K562 (cell line): ENCODE measurements at regions not wholly inside any gene's neighbourhood (a gene's known extent, or its start where the extent isn't known, plus 50 kb on each side); places are given as distances from the start of the nearest gene placed in this dataset.

Experiments used
- ATAC-seq: fragments of 200-7000 bp; cut with Tn5 transposase; 3 replicates; pipeline ENCODE4 v1.9.1; 2020; ENCODE audit warnings: moderate library complexity
- BruUV-seq: library from RNA; stranded (reverse); fragments of 400-500 nt; replicated peaks from 2 replicates; lab custom pipeline; 2021; lab: Mats Ljungman, UMichigan
- CTCF ChIA-PET: fragments of 300-600 bp; formaldehyde crosslinking; extraction: SDS; loops from one replicate; lab custom pipeline; 2021; ENCODE audit warnings: low intra/inter-chr PET ratio; lab: Yijun Ruan, JAX
- POLR2A ChIA-PET: fragments of 300-600, 350-650 bp; sonication (Branson Sonifier 250); formaldehyde crosslinking; extraction: SDS; loops from one replicate; lab custom pipeline; 2021; ENCODE audit warnings: antibody characterized with exemption, inconsistent platforms; lab: Yijun Ruan, JAX
- DNase-seq, 4 experiments: peaks; one replicate each; pipeline versions ENCODE4 v3.0.0 to v3.0.0-alpha.2; 2011 to 2018; ENCODE audit warnings: low spot score in 3 of 4, mixed read lengths in 3 of 4; ENCODE audit errors: extremely low read depth in 1 of 4
- FAIRE-seq: peaks from 2 replicates; lab custom pipeline; 2011; peaks lifted over from hg19 to GRCh38; lab: Jason Lieb, UNC
- H2AFZ ChIP-seq: 2 replicates; pipeline ENCODE4 v1.6.0; 2011; ENCODE audit warnings: low read depth, low read length, control low read depth, inconsistent platforms
- H3K27ac ChIP-seq: fragments of 200-600 bp; 3 replicates; pipeline ENCODE4 v1.8.0; 2011; ENCODE audit warnings: low read depth, mild to moderate bottlenecking, control low read depth, inconsistent platforms, low read length, moderate library complexity, mixed read lengths; ENCODE audit errors: extremely low read depth
- H3K27me3 ChIP-seq, 2 experiments: fragments of 300-600 bp in 1 of 2; 2 replicates in 1 of 2; 3 replicates in 1 of 2; pipeline versions ENCODE4 v1.6.0 to v1.8.0; 2011; ENCODE audit warnings: inconsistent platforms in 2 of 2, low read length in 2 of 2, mild to moderate bottlenecking in 1 of 2, mixed read lengths in 1 of 2, moderate library complexity in 1 of 2; ENCODE audit not compliant: control insufficient read depth in 2 of 2, insufficient read depth in 2 of 2
- H3K36me3 ChIP-seq: fragments of 300-600 bp; 3 replicates; pipeline ENCODE4 v1.8.0; 2011; ENCODE audit warnings: mild to moderate bottlenecking, low read length, inconsistent platforms; ENCODE audit not compliant: control insufficient read depth, insufficient read depth
- H3K4me1 ChIP-seq, 2 experiments: fragments of 200-600 bp in 1 of 2; replicated peaks in 1 of 2; 2 replicates in 1 of 2; 3 replicates in 1 of 2; pipeline versions ENCODE4 v1.5.1 to v1.8.0; 2011; ENCODE audit warnings: inconsistent platforms in 2 of 2, low read length in 2 of 2, mild to moderate bottlenecking in 1 of 2, mixed read lengths in 1 of 2, moderate library complexity in 1 of 2; ENCODE audit not compliant: control insufficient read depth in 2 of 2, insufficient read depth in 2 of 2
- H3K4me2 ChIP-seq: 2 replicates; pipeline ENCODE4 v1.6.1; 2011; ENCODE audit warnings: low read length, control low read depth, inconsistent platforms, mixed read lengths; ENCODE audit not compliant: insufficient read depth
- H3K4me3 ChIP-seq: fragments of 200-600 bp; sonication (generic), shearing (Covaris generic); 2 replicates; pipeline ENCODE4 v1.5.1; 2016; ENCODE audit warnings: control low read depth, inconsistent platforms
- H3K79me2 ChIP-seq: fragments of 200-600 bp; 3 replicates; pipeline ENCODE4 v1.8.0; 2011; ENCODE audit warnings: low read length, inconsistent platforms; ENCODE audit not compliant: control insufficient read depth, insufficient read depth
- H3K9ac ChIP-seq, 2 experiments: 2 replicates each; pipeline versions ENCODE4 v1.6.0 to v1.6.1; 2011; ENCODE audit warnings: low read depth in 2 of 2, low read length in 2 of 2, control low read depth in 1 of 2, inconsistent platforms in 1 of 2, mild to moderate bottlenecking in 1 of 2, mixed read lengths in 1 of 2; ENCODE audit not compliant: insufficient read depth in 1 of 2
- H3K9me1 ChIP-seq: one replicate; pipeline ENCODE4 v1.6.0; 2011; ENCODE audit warnings: inconsistent platforms, mild to moderate bottlenecking, low read length, moderate library complexity; ENCODE audit not compliant: control insufficient read depth, insufficient read depth
- H3K9me3 ChIP-seq: replicated peaks from 2 replicates; pipeline ENCODE4 v1.5.1; 2011; ENCODE audit warnings: low read depth, low read length, inconsistent platforms; ENCODE audit not compliant: control insufficient read depth, insufficient read depth
- H4K20me1 ChIP-seq: replicated peaks from 2 replicates; pipeline ENCODE4 v1.6.1; 2011; ENCODE audit warnings: low read length, inconsistent platforms, mixed read lengths; ENCODE audit not compliant: control insufficient read depth, insufficient read depth
- JUND ChIP-seq, 2 experiments: IDR thresholded peaks; 2 replicates in 1 of 2; 3 replicates in 1 of 2; pipeline ENCODE4 v1.6.1; 2011; ENCODE audit warnings: borderline replicate concordance in 2 of 2, low read depth in 2 of 2, low read length in 2 of 2, improper control_type of control experiment in 1 of 2, missing biosample characterization in 1 of 2, missing genetic modification characterization in 1 of 2, missing genetic modification reagents in 1 of 2
- WGBS: fragments of 100-300 bp; shearing (Covaris generic); methylation state at CpG from one replicate; pipeline ENCODE4 v1.1.6; 2016; ENCODE audit warnings: low coverage, mixed read lengths; ENCODE audit not compliant: insufficient coverage; ENCODE audit errors: missing lambda C conversion rate; 5-methylcytosine and 5-hydroxymethylcytosine counted together
- in situ Hi-C: fragments of 300-500 bp; cut with MboI; formaldehyde crosslinking; loops from 4 replicates; pipeline ENCODE4 v1.15.0; 2018; ENCODE audit warnings: inconsistent platforms, mixed read lengths
- intact Hi-C: fragments of 100-400 bp; cut with micrococcal nuclease; formaldehyde crosslinking; loops from 2 replicates; pipeline ENCODE4 v1.14.2; 2022
- TF ChIP-seq, protein P1 (sequence below): IDR thresholded peaks from 2 replicates; pipeline ENCODE4 v1.6.1; 2011; ENCODE audit not compliant: insufficient read length; ENCODE audit errors: extremely low read depth

DNA sequence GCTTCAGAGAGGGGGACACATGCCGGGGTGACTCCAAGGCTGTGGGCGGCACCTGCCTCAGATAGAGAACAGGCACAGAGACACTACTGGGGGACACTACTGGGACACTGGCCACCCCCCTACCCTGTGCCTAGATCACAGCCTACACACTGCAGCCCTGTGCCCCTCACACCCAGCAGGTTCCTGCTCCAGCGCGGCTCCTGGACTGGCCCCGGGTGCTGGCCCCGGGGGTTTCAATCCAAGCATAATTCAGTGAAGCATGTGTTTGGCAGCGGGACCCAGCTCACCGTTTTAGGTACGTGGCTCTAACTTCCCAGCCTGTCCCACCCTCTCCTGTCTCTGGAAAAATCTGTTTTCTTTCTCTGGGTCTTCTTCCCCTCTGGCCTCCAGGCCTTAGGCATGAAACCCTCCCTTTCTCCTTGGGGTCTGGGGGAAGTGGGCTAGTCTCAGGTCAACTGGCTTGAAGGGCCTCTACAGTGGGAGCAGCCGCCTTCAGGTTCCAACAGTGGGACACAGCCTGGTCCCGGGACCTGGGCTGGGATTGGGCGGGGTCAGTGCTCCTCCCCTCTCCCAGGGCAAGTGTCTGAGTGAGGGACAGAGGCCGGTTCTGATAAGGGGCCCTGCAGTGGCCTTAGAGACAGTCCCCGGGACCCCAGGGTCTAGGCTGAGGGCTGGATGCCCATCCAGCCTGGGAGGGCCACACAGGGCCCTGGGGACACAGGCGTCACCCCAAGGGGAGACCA is 98.8 kb downstream of the CRYBB2 start:
- ATAC-seq: no peak
- no peak for TF ChIP-seq JUND (IDR thresholded peaks at IDR 0.05; ENCODE audit: borderline replicate concordance, low read depth, low read length)
- TF ChIP-seq JUND (tag; IDR thresholded peaks at IDR 0.05; ENCODE audit: borderline replicate concordance, low read depth, low read length): no peak
- TF ChIP-seq, protein P1, sequence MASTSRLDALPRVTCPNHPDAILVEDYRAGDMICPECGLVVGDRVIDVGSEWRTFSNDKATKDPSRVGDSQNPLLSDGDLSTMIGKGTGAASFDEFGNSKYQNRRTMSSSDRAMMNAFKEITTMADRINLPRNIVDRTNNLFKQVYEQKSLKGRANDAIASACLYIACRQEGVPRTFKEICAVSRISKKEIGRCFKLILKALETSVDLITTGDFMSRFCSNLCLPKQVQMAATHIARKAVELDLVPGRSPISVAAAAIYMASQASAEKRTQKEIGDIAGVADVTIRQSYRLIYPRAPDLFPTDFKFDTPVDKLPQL: no peak
- in situ Hi-C loops (no loop called here), intact Hi-C loops (no loop called here)
- H3K4me2 ChIP-seq: no peak overlapping the region
- H3K79me2 ChIP-seq: no peaks in the 10 kb centered on the region
- no peaks in the 10 kb centered on the region for H3K4me1 ChIP-seq
- H4K20me1 ChIP-seq: no peaks in the 10 kb centered on the region
- CTCF ChIA-PET: no interaction called here
- no peaks in the 10 kb centered on the region for H3K27me3 ChIP-seq
- no peak overlapping the region for H3K27ac ChIP-seq
- WGBS: 4% methylated on average over 9 of the region's 15 CpGs
- no TSS peak for BruUV-seq
- no peak overlapping the region for H3K4me3 ChIP-seq
- H3K9me3 ChIP-seq: no peaks in the 10 kb centered on the region
- H3K9me1 ChIP-seq: no peaks in the 10 kb centered on the region
- no peak for FAIRE-seq
- DNase-seq: no peak
- POLR2A ChIA-PET: no interaction called here
- no peak overlapping the region for H2AFZ ChIP-seq
- H3K9ac ChIP-seq: no peak overlapping the region
- no peaks in the 10 kb centered on the region for H3K36me3 ChIP-seq
